ENCODE measurements at regions not wholly inside any gene's neighbourhood (a gene's known extent, or its start where the extent isn't known, plus 50 kb on each side); places are given as distances from the start of the nearest gene placed in this dataset.

- no peak for TF ChIP-seq CTCF (IDR thresholded peaks at IDR 0.05; ENCODE audit: borderline replicate concordance, control extremely low read depth, extremely low read depth, insufficient read depth, missing control alignments)
- no peak for DNase-seq (ENCODE audit: low spot score)
- in situ Hi-C loops (cut with MboI; ENCODE audit: low sequenced_read_pairs, unreplicated experiment), result no loop called here
Measured at GRCh38 chr9:126109575-126109974, 217.1 kb upstream of the MVB12B start.

GRCh38 chr9:126111556-126111955 is 215.1 kb upstream of the MVB12B start:
- in situ Hi-C loops (cut with MboI; ENCODE audit: low sequenced_read_pairs, unreplicated experiment), result no loop called here
- no peak for DNase-seq (ENCODE audit: low spot score)
- no peak for TF ChIP-seq CTCF (IDR thresholded peaks at IDR 0.05; ENCODE audit: borderline replicate concordance, control extremely low read depth, extremely low read depth, insufficient read depth, missing control alignments)

DNA sequence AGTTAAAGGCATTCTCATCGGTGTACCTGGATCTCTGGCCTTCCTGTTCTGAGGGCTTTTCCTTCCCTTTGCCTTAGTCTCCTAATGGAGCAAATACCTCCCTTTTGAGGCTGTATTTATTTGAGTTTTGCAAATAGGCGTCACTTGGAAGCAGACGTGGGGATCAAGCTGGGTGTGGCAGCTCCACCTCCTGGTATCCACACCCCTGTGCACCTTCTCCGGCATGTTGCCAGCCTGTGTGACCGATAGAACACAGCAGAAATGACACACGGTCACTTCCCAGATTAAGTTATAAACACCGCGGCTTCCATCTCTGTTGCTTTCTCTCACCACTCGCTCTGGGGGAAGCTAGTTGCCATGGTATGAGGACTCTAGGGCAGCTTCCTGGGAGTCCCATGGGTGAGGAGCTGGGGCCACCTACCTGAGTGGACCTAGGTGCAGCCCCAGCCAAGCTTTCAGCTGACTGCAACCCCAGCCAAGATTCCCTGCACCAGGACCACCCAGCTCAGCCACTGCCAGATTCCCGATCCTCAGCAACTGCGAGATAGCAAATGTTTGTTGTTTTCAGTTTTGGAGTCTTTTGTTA is 214.4 kb upstream of the MVB12B start:
- DNase-seq (ENCODE audit: low spot score), result no peak
- in situ Hi-C loops (cut with MboI; ENCODE audit: low sequenced_read_pairs, unreplicated experiment), result no loop called here
- no peak for TF ChIP-seq CTCF (IDR thresholded peaks at IDR 0.05; ENCODE audit: borderline replicate concordance, control extremely low read depth, extremely low read depth, insufficient read depth, missing control alignments)

DNA sequence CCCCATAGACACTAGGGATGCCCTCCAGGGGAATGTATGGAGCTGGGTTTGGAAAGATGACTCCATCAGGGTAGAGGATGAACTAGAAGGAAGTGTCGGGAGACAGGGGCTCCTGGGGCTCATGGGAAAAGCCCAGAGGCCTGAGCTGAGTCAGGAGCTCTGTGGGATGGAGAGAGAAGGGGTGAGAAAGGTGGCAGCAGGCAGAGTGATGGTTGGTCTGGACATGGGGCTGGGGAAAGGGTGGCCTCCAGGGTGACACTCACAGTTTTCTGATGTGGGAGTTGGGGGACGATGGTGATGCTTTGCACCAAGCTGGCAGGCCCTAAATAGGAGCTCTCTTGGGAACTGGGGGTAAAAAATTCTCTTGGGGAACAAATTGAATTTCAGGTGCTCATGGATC is 213.5 kb upstream of the MVB12B start:
- in situ Hi-C loops (cut with MboI; ENCODE audit: low sequenced_read_pairs, unreplicated experiment), result no loop called here
- DNase-seq (ENCODE audit: low spot score), result no peak
- TF ChIP-seq CTCF (IDR thresholded peaks at IDR 0.05; ENCODE audit: borderline replicate concordance, control extremely low read depth, extremely low read depth, insufficient read depth, missing control alignments), result no peak

- no peak for DNase-seq (ENCODE audit: low spot score)
- in situ Hi-C loops (cut with MboI; ENCODE audit: low sequenced_read_pairs, unreplicated experiment), result no loop called here
- no peak for TF ChIP-seq CTCF (IDR thresholded peaks at IDR 0.05; ENCODE audit: borderline replicate concordance, control extremely low read depth, extremely low read depth, insufficient read depth, missing control alignments)
Measured at GRCh38 chr9:126113756-126114408, 212.7 kb upstream of the MVB12B start.

DNA sequence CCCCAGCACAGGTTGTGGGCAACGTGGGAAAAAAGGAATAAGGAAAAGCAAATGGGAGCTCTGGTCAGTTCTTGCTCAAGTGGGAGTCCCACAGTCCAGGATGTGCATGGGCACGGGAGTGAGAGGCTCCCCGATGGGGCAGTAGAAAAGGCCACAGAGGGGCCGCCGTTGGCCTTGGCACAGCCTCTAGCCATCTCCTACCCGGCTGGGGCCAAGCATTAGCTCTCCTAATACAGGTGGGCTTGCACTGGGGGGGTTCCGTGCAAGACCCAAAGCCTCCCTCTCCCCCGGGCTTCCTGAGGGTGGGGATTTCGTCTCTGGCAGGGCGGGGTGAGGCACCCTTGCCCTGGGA is 212.2 kb upstream of the MVB12B start:
- DNase-seq (ENCODE audit: low spot score), result no peak
- TF ChIP-seq CTCF (IDR thresholded peaks at IDR 0.05; ENCODE audit: borderline replicate concordance, control extremely low read depth, extremely low read depth, insufficient read depth, missing control alignments), result no peak
- in situ Hi-C loops (cut with MboI; ENCODE audit: low sequenced_read_pairs, unreplicated experiment), result no loop called here

All from GM13976 (cell line).